ACHN (cell line): ENCODE measurements at regions not wholly inside any gene's neighbourhood (a gene's known extent, or its start where the extent isn't known, plus 50 kb on each side); places are given as distances from the start of the nearest gene placed in this dataset.
A peak's percentile ranks its signal among the peaks of the same experiment; 100 is the strongest.

Source experiments
- DNase-seq: peaks from one replicate; pipeline ENCODE4 v3.0.0-alpha.2; 2015
- in situ Hi-C: cut with HindIII; loops from 2 replicates; pipeline ENCODE4 v1.10.0; 2017; ENCODE audit warnings: low sequenced_read_pairs, low pct_ligation_motif_present, low pct_unique_long_range_greater_than_20kb

DNA sequence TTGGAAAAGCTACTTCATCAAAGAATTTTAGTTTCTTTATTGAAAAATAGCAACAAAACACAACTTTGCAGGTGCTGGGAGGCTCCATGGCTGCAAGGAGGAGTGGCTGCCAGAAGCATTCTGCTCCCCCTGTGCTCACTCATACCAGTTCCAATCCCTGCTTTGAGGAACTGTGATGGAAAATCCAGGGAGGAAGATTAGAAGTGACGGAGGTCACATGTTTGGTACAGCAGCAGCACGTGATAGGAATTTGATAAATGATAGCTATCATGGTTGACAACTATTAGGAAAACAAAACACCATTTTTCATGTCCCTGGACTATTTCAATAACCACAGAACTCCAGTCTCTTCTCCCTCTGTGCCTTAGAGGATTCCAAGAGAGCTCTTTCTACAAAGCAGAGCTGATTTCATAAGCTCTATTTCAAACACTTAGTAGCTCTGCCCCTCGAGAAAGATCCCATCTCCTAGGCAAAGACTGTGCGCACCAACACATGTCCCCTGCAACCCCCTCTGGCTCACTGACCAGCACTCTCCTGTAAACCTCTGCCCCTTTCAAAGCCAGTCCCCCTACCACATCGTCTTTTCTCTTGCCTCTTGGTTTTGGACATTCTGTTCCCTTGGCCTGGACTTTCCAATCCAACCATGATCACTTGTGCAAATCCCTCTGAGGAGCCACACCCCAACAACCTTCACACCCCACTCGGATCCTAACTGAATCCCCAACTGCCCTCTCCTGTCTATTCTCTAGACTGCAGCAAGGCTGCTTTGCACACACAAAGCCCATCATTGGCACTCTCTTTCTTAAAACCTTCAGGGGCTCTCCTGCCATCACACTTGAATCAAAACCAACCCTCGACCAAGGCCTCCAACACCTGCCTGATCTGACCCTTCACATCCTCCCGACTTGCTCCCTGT, 352.4 kb upstream of the PKDCC start:
- DNase-seq = no peak
- in situ Hi-C loops = no loop called here

DNA sequence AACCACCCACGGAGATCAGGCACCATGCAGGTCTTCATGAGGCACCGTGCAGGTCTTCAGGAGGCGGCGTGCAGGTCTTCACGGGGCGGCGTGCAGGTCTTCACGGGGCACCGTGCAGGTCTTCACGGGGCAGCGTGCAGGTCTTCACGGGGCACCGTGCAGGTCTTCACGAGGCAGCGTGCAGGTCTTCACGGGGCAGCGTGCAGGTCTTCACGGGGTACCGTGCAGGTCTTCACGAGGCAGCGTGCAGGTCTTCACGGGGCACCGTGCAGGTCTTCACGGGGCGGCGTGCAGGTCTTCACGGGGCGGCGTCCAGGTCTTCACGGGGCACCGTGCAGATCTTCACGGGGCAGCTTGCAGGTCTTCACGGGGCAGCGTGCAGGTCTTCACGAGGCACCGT, 350.4 kb upstream of the PKDCC start:
- DNase-seq = no peak
- in situ Hi-C loops = no loop called here

DNA sequence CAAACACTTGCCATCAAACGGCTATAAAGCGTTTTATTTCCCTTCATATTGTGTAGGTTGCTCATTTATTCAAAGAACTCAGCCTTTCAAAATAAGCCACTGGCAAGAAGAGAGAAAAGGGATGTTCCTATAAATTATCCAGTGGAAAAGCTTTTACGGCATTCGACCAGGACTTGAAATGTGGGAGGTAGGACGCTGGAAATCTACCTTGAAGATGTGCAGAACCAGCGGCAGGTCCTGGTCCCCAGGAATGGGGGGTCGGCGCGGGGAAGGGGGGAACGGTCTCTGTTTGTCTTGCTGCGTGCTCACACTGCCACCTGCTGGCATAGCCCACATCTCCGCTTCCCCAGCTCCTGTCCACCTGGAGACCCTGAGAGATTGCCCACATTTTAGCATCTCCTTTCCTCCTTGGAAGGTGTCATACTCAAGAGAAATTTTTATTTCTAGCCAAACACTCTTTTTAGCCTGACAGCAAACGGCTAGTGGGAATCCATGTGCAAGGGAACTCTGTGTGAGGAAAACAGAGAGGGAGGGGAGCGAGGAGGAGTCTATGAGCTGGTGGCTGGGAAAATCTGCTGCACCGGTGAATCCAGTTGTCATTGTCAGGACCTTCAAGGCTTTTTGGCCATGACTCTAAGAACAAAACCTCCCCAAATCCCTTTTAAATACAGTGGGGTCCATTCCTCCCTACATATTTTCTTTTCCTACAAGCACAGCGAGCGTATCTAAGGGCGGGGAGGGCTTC, 349.0 kb upstream of the PKDCC start:
- in situ Hi-C loops = no loop called here
- peak; percentile 14 for DNase-seq

DNA sequence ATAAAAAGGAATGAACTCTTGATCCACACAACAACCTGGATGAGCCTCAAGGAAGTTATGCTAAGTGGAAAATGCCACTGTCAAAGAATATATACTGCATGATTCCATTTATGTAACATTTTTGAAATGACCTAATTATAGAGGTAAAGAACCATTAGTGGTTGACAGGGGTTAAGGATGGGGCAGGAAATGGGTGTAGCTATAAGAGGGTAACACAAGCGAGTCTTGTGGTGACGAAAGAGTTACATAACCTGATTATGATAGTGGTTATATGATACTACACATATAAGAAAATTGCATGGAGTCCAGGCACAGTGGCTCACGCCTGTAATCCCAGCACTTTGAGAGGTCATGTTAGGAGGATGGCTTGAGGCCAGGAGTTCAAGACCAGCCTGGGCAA, 346.6 kb upstream of the PKDCC start:
- in situ Hi-C loops = no loop called here
- no peak for DNase-seq

DNA sequence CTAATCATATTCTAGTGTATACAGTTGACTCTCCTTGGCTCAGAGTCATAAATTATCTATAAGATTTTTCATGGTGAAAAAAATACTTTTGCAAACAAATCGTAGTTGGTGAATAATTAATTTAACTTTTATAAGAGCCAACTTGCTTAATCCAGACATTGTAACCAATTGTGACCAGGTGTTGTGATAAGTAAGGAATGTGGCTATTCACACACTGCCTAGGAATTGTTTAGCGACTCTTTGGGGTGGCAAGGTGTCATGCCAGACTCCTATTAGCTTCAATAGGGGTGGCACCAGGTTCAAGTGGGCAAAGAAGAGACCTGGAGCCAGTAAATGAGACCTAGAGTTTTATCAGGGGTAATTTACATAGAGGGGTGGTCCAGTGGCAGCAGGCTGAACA, 344.7 kb upstream of the PKDCC start:
- no peak for DNase-seq
- in situ Hi-C loops = no loop called here

DNA sequence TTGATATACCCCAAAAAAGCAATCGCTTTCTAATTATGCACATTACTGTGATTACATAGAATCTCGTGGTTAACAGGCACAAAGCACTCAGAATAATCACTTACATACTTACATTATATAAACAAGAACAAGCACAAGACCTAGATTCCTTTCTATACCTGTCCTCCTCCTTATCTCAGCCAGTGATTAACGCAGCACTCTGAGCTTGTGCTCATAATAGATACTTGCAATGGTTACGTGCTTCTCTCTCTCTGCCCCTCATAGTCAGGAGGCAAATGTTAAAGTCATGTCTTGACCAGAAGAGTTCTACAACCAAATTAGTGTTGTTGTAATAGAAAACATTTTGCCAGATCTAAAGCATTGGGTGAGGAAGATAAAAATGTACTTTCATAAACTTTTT, 342.2 kb upstream of the PKDCC start:
- DNase-seq = no peak
- in situ Hi-C loops = no loop called here

DNA sequence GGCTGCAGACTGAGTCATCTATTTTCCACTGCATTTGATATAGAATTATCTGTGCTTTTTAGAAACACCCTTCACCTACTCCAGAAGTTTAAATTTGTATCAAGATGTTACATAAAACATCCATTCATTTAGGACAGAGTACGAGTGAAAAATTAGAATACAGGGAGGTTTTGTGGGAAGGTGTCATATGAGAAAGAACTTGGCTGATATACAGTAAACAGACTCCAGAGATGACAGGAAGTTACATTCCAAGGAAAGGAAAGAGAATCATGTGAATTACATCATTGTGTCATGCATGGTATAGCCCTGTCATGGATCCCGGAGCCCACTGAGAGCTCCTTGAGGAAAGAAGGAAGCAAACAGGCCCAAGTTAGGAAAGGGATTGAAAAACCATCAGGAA, 341.5 kb upstream of the PKDCC start:
- in situ Hi-C loops = no loop called here
- no peak for DNase-seq

DNA sequence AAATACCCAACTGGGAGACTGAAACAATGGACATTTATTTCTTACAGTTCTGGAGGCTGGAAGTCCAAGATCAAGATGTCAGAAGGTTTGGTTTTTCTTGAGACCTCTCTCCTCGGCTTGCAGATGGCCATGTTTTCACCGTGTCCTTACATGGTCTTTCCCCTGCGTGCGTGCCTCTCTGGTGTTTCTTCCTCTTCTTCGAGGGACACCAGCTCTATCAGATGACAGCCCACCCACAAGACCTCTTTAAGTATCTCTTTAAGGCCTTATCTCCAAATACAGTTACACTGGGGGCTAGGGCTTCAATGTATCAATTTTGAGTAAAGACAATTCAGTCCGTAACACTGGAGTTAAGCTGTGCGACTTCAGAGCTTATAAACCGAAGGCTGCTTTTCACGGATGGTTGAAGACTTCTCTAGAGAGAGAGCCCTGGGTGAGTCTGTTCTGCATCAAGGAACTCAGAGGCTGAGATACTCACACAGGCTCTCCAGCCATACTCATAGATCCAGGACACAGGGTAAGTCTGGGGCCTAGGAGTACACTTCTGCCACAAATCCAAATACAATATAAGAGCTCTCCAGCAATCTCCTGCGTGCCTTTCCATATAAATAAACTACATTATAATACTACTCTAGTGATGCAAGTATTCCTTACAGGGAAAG, 339.9 kb upstream of the PKDCC start:
- no peak for DNase-seq
- in situ Hi-C loops = no loop called here

DNA sequence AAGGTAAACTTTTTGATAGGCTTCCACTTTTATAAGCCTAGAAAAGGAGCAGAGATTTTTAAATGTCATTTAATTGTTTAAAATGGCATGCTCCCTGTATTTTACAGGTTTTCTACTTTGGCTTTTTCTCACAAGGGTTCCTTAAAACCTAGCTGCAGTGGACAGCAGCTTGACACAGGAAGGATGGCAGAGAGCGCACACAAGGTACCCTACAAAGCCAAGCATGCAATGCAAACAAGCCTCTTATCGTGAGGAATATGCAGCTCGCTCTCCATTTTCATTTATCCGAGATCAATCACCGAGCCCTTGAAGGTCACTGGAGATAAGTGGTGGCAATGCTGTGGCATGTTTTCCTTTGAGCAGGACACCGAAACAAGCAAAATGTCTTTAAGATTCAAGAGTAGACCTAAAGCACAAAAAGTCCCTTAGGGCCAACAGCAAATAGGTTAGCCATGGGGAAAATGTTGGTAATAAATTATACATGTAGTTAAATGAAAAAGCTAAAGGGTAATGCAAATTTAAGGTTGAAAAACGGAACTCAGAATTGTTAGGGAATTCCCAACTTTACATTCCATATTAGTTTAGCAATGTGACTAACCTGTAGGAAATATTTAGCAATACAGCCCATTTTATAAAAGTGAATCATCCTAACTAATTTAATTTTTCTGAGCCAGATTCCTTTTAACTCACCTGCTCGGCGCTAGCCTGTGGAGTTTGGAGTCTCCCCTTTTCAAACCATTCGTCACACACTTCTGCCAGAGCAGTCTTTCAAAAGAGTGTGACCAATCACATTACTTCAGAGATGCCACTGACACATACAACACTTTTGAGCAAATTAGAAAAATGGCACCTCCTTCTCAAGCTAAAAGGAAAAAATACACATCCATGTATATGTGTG, 337.9 kb upstream of the PKDCC start:
- DNase-seq = no peak
- in situ Hi-C loops = no loop called here

DNA sequence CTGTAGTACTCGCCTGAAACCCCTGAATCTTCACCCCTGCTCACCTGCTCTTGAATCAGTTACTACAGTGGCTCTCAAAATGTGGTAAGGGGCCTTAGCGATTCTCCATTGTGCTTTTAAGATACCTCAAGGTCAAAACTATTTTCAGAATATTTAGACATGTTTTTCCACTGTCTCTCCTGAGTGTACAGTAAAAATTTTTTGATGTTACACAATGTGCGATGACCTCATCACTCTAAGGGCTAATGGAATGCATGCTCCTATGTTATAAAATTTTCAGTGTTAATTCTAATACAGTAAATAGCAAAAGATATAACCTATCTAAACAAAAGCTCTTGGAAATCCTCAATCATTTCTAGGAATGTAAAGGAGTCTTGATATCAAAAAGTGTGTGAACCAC, 336.9 kb upstream of the PKDCC start:
- DNase-seq = no peak
- in situ Hi-C loops = no loop called here

DNA sequence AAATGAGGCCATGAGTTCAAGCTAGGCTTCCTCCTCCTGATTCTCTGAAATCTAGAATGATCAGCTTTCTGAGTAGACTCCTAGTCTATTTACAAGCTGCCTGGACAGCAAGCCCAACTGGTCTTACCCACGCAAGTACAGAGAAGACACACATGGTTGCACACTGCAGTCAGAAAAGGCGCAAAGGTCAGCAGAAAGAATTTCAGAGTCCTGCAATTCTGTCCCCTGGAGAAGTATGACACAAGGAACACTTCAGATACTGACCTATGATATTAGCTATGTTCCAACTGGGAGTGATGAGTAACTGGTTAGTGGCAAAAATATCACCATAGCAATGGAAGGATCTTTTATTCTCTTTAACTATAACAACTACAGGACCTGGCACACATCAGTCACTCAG, 336.1 kb upstream of the PKDCC start:
- in situ Hi-C loops = no loop called here
- peak; percentile 59 for DNase-seq

DNA sequence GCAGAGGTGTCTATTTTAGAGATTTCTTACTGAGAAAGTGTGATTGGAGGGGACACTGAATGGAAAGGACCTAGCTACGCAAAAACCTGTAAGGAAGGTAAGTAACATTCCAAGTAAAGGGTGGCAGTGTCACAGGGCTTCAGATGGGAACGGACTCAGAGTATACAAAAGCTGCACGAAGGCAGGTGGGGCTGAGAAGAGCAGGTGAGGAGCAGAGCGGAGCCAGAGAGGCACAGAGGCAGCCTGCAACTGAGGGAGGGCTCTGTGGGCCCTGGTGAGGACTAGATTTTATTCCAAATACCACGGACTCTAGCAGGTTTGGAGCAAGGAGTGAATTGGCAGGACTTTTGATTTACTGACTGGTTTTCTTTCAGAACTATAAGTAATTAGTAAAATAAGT, 331.3 kb upstream of the PKDCC start:
- DNase-seq = no peak

DNA sequence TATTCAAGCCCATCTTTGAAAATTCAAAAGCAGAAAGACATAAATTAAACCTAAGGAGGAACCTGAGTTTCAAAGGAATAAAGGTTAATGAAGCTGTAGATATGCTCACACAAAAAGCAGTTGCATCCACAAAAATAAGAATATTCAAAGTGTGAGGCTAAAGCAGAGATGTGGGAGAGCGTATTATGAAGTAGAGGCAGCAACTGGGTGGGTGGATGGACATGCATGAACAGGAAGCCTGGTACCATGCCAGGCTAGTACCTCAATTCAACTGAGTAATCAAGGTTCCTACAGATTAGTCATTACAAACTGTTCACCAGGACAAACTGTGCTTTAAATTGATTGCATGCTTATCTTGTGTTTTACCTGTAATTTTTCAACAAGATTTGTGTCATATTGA, 330.0 kb upstream of the PKDCC start:
- in situ Hi-C loops = no loop called here
- DNase-seq = peak; percentile 61

More for the DNA sequence above, 331.3 kb upstream of the PKDCC start:
- in situ Hi-C loops = no loop called here

DNA sequence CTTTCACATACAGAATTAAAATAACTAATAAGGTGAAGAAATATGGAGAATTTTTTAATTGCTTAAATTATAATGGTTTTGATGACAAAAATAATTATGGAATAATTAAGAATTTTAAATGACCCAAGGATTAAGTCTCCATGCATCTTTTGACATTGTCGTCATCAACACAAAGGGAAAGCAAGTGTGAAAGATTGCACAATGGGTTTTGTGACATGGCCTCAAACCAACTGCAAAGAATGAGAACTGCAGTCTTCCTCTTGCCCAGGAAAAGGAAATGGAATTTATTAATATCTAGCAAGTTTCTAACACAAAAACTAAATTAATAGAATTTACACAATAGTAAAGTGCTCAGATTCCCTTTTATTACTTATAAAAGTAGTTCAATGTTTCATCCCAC, 329.1 kb upstream of the PKDCC start:
- in situ Hi-C loops = no loop called here
- no peak for DNase-seq

DNA sequence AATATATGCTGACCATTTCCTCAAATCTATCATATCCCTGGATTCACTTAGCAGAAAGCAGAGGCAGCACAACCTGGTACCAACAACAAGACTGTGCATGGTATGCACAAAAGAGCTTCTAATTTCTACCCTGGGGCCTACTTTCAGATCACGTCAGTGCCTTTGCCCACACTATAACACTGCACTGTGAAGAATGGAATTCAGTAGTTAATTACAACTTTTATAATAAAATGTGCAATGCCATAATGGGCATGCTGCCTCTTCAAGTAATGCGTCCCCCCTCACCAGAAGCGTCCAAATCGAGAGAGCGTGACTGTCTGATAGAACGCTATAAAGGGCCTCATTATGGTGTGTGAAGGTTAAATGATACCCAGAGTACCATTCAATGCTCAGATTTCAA, 328.1 kb upstream of the PKDCC start:
- DNase-seq = no peak
- in situ Hi-C loops = no loop called here

DNA sequence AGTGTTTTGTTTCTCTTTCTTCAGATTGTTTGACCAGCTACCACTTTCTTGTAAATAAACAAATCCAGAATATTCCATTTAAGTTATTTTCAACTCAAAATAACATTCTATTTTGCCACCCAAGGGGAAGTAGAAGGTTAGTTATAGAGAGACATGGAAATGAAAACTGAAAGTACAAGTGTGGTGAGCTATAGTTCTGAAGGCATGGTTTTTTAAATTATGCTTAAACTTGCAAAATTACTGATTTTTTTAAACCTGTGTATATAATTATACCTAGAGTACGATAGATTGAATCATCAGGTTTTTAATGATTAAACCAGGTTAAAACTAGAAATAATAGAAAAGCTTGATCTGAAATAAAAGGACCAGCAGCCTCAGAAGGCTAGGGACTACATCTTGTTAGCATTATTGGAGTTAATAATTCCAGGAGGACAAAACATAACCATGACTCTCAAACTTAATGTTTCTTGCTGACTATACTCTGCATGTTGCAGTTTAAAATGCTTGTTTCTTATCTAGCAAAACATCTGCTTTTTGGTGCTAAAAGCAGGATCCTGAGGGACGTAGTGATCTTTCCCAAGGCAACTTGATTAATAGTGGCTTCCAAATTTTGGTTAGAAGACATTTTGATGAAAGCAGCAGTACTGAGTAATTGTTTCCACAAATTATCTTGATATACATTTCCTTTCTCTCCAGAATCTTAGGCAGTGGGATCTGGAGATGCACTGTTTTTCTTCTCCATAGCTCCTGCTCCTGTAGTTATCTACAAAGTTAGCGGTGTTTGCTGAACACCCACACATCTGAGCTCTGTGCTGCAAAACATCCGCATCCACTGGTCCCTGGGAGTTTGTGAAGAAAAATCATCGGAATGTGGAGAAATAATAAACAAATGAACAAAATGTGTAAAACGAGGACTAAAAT, 327.2 kb upstream of the PKDCC start:
- DNase-seq = peak; percentile 13
- in situ Hi-C loops = no loop called here

DNA sequence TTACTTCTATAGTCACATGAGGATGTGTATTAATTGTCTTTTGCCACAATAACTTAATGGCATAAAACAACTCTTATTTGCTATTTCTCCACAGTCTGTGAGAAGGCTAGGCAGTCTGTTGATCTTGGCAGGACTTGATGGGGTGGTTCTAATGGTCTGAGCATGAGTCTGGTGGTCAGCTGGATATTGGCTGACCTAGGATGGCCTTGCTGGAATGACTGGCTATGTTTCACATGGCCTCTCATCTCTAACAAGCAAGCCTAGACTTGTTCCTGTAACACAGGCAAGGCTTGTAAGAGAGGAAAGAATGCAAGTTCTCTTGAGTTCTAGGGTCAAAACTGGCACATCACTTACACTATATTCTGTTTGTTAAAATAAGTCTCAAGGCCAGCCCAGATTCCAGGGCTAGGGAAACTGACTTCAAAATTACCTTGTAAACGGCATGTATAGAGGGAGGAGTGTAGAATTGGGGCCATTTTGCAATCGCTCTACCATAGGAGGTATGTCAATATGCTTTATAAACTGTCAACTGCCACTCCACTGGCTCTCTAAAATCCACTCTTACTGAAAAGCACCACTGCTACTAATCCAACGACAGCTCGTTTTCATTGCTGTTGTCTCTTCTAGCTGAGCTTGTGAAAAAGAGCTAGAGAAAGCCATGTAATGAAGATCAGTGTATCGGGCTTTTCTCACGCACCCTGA, 325.0 kb upstream of the PKDCC start:
- in situ Hi-C loops = no loop called here
- no peak for DNase-seq
